IPS-20b (cell line): ENCODE measurements at regions not wholly inside any gene's neighbourhood (a gene's known extent, or its start where the extent isn't known, plus 50 kb on each side); places are given as distances from the start of the nearest gene placed in this dataset.

Source experiments
- H3K27ac ChIP-seq: one replicate; pipeline ENCODE4 v1.5.1; 2013; ENCODE audit warnings: low read length
- H3K27me3 ChIP-seq: 2 replicates; pipeline ENCODE4 v1.6.1; 2013; ENCODE audit warnings: mild to moderate bottlenecking, low read length, inconsistent platforms; ENCODE audit not compliant: insufficient read depth
- H3K36me3 ChIP-seq: 2 replicates; pipeline ENCODE4 v1.6.1; 2013; ENCODE audit warnings: low read depth, mild to moderate bottlenecking, inconsistent platforms, low read length, moderate library complexity; ENCODE audit not compliant: insufficient read depth
- H3K4me1 ChIP-seq: 2 replicates; pipeline ENCODE4 v1.6.1; 2013; ENCODE audit warnings: mild to moderate bottlenecking, control low read depth, inconsistent platforms, low read length, moderate library complexity; ENCODE audit not compliant: insufficient read depth
- H3K4me3 ChIP-seq: 2 replicates; pipeline ENCODE4 v1.5.1; 2013; ENCODE audit warnings: mild to moderate bottlenecking, low read length, inconsistent platforms
- H3K9ac ChIP-seq: 2 replicates; pipeline ENCODE4 v1.6.1; 2013; ENCODE audit warnings: low read depth, mild to moderate bottlenecking, inconsistent platforms, low read length, moderate library complexity
- H3K9me3 ChIP-seq: 2 replicates; pipeline ENCODE4 v1.6.1; 2013; ENCODE audit warnings: mild to moderate bottlenecking, low read depth, low read length, inconsistent platforms; ENCODE audit not compliant: insufficient read depth

DNA sequence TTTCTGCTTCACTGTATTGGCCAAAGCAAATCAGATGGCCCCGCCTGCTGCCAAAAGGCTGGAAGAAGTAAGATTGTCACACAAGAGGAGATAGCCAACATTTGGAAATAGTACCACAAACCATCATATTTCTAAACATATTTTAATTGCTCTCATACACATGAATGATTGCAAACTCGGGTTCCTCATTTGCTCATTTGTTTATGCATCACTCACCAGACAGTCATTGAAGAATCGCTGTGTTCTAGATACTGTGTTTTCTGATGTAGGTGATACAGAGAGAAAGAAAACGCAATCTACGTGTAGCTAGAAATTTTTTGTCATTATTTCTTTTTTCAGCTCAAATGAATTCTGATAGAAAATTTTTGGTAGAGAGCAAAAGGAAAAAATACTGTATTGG lies 1103.4 kb downstream of the TSN start:
- no peaks in the 10 kb centered on the region for H3K36me3 ChIP-seq
- no peaks in the 10 kb centered on the region for H3K9me3 ChIP-seq
- no peak overlapping the region for H3K4me3 ChIP-seq
- H3K27me3 ChIP-seq: no peaks in the 10 kb centered on the region
- H3K9ac ChIP-seq: no peak overlapping the region
- H3K4me1 ChIP-seq: no peaks in the 10 kb centered on the region
- H3K27ac ChIP-seq: no peak overlapping the region

DNA sequence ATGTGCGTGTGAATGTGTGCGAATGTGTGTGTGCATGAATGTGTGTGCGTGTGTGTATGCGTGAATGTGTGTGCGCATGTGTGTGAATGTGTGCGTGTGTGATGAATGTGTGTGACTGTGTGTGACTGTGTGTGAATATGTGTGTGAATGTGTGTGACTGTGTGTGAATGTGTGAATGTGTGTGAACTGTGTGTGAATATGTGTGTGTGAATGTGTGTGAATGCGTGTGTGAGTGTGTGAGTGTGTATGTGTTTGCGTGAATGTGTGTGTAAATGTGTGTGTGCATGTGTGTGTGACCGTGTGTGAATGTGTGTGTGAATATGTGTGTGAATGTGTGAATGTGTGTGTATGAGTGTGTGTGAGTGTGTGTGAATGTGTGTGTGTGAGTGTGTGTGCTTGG lies 1103.8 kb downstream of the TSN start:
- H3K4me1 ChIP-seq: no peaks in the 10 kb centered on the region
- no peaks in the 10 kb centered on the region for H3K9me3 ChIP-seq
- H3K27me3 ChIP-seq: no peaks in the 10 kb centered on the region
- no peak overlapping the region for H3K4me3 ChIP-seq
- H3K36me3 ChIP-seq: no peaks in the 10 kb centered on the region
- H3K27ac ChIP-seq: no peak overlapping the region
- H3K9ac ChIP-seq: no peak overlapping the region

DNA sequence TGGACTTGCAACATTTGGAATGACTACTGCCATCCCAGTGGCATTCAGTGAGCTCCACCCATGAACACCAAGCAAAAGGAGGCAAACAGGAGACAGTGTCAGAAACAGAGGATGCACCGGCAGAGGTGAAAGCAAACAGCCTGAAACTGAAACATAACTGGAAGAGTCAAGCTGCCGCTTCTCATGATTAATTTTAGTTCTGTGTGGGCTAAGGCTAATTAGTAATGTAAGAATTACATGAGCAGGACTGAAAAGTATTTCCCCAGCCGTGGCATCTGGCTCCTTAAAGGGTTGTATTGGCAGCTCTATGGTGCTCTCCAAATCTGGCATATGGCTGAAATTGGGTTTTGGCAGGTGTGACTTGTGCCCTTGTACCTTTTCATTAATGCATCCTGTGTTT lies 1108.1 kb downstream of the TSN start:
- Histone ChIP-seq H3K27me3 (no peaks in the 10 kb centered on the region), H3K27ac (no peak overlapping the region), H3K4me1 (no peaks in the 10 kb centered on the region), H3K9me3 (no peaks in the 10 kb centered on the region), H3K36me3 (no peaks in the 10 kb centered on the region), H3K4me3 (no peak overlapping the region), H3K9ac (no peak overlapping the region)

DNA sequence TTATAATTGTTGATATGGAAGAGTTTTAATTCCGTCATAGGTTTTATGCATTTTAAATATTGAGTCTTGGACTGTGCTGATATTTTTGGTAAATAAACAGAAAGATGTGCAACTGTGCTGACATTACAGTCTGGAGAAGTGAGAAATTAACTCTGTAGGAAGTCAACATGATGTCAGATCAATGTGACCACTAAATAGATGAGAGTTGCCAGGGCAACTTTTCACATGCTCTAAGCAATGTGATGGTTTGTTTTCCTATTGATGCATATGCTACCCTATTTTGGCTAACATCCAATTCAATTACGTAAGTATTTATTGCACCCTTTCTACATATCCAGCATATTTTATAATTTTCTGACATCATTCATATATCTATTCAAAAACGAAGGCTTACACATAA lies 1109.3 kb downstream of the TSN start:
- H3K4me1 ChIP-seq: no peaks in the 10 kb centered on the region
- H3K36me3 ChIP-seq: no peaks in the 10 kb centered on the region
- H3K9ac ChIP-seq: no peak overlapping the region
- no peaks in the 10 kb centered on the region for H3K9me3 ChIP-seq
- no peaks in the 10 kb centered on the region for H3K27me3 ChIP-seq
- no peak overlapping the region for H3K4me3 ChIP-seq
- H3K27ac ChIP-seq: no peak overlapping the region

DNA sequence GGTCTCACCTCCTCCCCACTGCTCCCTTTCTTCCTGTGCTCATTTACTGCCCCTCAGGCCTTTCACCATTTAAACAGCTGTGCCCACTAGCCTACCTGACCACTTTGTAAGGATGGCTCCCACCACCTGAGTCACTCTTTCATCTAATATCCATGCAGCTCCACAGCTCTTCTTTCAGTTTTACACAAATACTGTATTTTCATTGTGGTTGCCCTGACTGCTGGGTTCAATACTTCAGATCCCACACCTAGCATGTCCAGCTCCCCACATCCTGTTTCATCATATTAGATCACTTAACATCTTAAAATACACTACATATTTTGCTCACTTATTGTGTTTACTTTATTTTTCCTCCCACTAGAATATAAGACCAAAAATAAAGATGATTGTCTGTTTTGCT lies 1110.6 kb downstream of the TSN start:
- no peak overlapping the region for H3K9ac ChIP-seq
- H3K9me3 ChIP-seq: no peaks in the 10 kb centered on the region
- no peaks in the 10 kb centered on the region for H3K27me3 ChIP-seq
- H3K4me3 ChIP-seq: no peak overlapping the region
- no peak overlapping the region for H3K27ac ChIP-seq
- no peaks in the 10 kb centered on the region for H3K4me1 ChIP-seq
- H3K36me3 ChIP-seq: no peaks in the 10 kb centered on the region

DNA sequence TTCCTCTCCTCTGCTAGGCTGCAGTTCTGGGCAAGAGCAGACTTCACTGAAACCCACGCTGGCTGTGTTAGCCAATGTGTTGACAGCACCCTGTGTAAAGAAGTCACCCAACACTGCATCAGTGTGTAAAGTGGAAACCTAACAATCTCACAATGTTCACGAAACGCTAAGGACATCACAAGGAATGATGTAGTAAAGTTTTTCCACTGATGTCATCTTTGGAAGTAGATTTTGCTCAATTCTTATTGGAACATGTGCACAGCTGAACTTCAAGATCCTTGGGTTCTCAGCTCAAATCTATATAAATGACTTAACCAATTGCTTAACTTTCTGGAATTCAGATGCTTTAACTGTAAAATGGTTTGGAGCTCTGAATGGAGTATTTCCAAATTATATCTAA lies 1112.5 kb downstream of the TSN start:
- no peaks in the 10 kb centered on the region for H3K27me3 ChIP-seq

DNA sequence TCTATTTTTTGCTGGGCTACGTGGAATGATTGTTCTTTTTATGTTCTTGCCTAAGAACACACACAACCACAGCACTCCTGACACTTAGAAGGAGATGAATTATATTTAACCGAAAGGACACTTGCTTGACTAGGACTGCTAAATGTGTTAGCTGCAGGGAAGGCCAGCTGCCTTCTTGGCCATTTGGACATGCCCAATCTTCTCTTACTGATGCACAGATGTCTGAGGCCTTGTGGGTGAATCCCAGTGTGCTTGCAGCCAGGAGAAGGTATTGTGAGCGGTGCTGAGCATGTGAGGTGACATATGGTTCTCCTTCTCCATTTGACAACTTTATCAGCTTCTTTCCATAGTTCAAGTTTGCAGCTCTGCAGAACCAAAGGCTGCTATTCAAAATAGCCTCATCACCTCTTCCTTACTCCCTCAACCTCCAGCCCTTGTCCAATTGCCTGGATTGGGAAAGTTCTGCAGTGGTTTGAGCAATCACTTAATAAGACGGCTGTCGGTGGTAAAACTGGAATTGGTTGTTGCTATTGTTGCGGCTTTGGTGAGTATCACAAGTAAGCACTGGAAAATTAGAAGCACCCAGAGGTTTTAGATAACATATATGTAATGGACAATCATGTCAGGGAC lies 1113.3 kb downstream of the TSN start:
- Histone ChIP-seq H3K9me3 (no peaks in the 10 kb centered on the region), H3K27ac (no peak overlapping the region), H3K27me3 (no peaks in the 10 kb centered on the region), H3K4me3 (no peak overlapping the region), H3K4me1 (no peaks in the 10 kb centered on the region), H3K9ac (no peak overlapping the region), H3K36me3 (no peaks in the 10 kb centered on the region)

More for the DNA sequence above, 1112.5 kb downstream of the TSN start:
- H3K9me3 ChIP-seq: no peaks in the 10 kb centered on the region
- no peak overlapping the region for H3K9ac ChIP-seq
- no peak overlapping the region for H3K4me3 ChIP-seq
- H3K27ac ChIP-seq: no peak overlapping the region
- H3K36me3 ChIP-seq: no peaks in the 10 kb centered on the region
- no peaks in the 10 kb centered on the region for H3K4me1 ChIP-seq

DNA sequence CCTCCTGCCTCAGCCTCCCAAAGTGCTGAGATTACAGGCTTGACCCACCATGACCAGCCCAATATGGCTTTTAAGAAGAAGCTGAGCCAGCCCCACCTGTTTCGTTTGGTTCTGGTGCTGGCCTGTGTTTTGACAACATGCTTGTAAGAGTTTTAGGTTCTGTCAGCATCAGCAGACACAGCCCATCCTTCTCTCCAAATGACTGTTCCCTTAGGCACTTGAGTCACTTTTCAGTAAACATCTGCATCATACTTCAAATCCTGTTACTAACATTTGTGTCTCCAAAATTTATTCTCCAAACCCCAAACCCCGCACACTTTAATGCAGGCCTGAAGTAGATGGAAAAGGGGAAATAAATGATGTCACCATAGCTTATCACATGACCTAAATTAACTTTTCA lies 1118.5 kb downstream of the TSN start:
- no peaks in the 10 kb centered on the region for H3K4me1 ChIP-seq
- no peak overlapping the region for H3K9ac ChIP-seq
- no peaks in the 10 kb centered on the region for H3K36me3 ChIP-seq
- H3K27me3 ChIP-seq: no peaks in the 10 kb centered on the region
- no peak overlapping the region for H3K27ac ChIP-seq
- no peak overlapping the region for H3K4me3 ChIP-seq
- no peaks in the 10 kb centered on the region for H3K9me3 ChIP-seq

DNA sequence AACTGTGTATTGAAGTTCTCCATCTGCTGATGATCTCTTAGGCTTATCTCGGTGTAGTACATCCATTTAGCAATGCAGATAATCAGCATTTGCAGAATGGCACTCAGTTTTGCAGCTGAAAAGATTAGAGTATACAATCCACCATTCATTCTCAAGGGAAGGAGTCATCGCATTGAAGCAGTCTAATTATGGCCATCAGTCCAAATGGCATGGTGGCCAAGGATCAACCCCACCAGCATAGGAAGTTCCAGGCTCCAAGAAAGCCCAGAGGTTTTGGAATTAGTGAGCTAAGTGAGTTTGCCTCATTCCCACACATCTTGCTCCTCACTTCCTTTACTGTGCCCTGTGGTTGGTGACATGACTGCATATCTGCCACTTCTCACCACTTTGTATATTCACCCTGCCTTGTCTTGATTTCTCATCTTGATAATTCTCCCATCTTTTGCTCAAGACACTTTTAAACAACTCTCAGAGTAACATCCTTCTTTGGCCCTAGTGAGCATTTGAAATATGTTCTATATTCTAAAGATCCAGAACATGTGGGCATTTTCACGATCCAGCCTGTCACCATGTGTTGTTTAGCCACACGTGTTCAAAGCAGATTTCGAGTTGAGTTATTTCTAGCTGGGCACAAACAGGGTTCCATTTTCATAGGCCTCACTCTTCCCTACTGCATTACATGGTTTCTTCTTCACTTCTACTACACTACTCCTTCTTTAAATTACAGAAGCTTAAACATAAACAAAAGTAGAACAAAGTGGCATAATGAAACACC lies 1119.8 kb downstream of the TSN start:
- no peak overlapping the region for H3K9ac ChIP-seq
- H3K27me3 ChIP-seq: no peaks in the 10 kb centered on the region
- no peaks in the 10 kb centered on the region for H3K36me3 ChIP-seq
- no peak overlapping the region for H3K27ac ChIP-seq
- H3K4me3 ChIP-seq: no peak overlapping the region
- H3K4me1 ChIP-seq: no peaks in the 10 kb centered on the region
- no peaks in the 10 kb centered on the region for H3K9me3 ChIP-seq

DNA sequence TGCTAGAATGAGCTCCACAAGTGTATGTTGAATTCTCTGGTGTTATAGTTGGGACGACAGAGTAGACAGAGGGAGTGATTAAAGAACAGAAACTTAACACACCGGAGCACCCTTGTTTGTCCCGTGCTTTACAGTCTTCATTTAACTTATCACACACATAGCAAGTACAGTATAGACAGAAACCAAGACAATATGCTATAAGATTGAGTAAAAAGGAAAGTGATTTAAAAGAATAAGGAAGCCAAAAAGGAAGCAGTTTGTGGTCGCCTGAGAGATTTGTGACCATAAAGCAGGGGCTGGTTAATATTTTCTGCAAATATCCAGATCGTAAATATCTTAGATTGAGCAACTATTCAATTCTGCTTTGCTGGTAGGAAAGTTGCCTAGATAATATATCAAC lies 1128.4 kb downstream of the TSN start:
- H3K4me3 ChIP-seq: no peak overlapping the region

DNA sequence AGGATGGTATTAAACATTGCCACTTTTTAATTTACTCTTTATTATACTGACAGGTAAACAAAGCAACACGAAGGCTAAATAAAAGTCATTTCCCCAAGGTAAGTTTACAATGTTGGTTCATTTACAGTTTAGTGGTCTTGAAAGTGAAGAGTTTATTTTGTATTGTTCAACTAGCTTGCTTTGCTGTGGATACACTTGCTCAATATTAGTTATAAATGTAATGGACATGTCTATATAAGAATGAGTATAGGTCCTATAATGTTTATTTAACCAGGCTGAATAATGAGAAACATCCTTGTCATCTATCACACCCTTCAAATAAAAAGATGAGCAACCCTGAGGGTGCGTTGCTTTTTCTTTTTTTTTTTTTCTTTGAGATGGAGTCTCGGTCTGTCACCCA lies 1129.4 kb downstream of the TSN start:
- Histone ChIP-seq H3K4me1 (no peaks in the 10 kb centered on the region), H3K9me3 (no peaks in the 10 kb centered on the region), H3K27me3 (no peaks in the 10 kb centered on the region), H3K4me3 (no peak overlapping the region), H3K36me3 (no peaks in the 10 kb centered on the region), H3K9ac (no peak overlapping the region), H3K27ac (no peak overlapping the region)

More for the DNA sequence above, 1128.4 kb downstream of the TSN start:
- H3K27ac ChIP-seq: no peak overlapping the region
- H3K9ac ChIP-seq: no peak overlapping the region
- no peaks in the 10 kb centered on the region for H3K4me1 ChIP-seq
- H3K36me3 ChIP-seq: no peaks in the 10 kb centered on the region
- H3K9me3 ChIP-seq: no peaks in the 10 kb centered on the region
- no peaks in the 10 kb centered on the region for H3K27me3 ChIP-seq

DNA sequence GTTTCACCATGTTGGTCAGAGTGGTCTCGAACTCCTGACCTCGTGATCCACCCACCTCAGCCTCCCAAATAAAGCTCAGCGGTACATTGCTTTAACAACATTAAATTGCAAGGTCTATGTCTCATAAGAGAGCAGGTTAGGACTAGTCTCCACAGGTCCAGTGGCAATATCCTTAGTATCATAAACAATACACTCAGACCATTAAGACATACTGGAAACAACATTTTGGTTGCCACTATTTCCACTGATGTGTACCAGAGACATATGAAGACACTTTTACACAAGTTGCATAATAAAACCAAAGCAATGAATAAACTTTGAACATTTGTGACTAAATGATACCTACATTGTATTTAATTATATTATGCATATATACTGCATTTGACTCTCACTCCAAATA lies 1130.0 kb downstream of the TSN start:
- H3K4me3 ChIP-seq: no peak overlapping the region
- no peak overlapping the region for H3K9ac ChIP-seq
- H3K27me3 ChIP-seq: no peaks in the 10 kb centered on the region
- no peak overlapping the region for H3K27ac ChIP-seq
- H3K9me3 ChIP-seq: no peaks in the 10 kb centered on the region
- H3K4me1 ChIP-seq: no peaks in the 10 kb centered on the region
- no peaks in the 10 kb centered on the region for H3K36me3 ChIP-seq
